ENCODE measurements at regions not wholly inside any gene's neighbourhood (a gene's known extent, or its start where the extent isn't known, plus 50 kb on each side); places are given as distances from the start of the nearest gene placed in this dataset.

DNA sequence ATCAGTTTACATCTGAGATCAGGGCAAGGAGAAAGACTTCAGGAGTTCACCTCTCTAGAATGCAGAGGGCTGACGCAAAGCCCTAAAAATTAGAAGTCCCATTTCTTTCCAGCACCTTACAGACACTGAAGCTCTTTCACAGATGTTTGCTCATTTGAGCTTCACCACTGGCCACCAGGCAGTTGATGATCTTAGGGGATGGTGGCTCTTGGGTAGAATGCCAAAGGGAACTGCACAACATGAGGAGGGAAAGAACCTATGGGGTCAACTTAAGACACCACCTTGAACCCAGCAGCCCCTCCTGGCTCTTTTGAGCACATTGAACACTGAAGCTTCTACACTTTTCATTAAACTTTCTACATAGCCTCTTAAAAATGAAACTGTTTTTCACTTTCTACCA lies 390.3 kb upstream of the CELF2 start:
- no peak for DNase-seq (ENCODE audit: low spot score)

DNA sequence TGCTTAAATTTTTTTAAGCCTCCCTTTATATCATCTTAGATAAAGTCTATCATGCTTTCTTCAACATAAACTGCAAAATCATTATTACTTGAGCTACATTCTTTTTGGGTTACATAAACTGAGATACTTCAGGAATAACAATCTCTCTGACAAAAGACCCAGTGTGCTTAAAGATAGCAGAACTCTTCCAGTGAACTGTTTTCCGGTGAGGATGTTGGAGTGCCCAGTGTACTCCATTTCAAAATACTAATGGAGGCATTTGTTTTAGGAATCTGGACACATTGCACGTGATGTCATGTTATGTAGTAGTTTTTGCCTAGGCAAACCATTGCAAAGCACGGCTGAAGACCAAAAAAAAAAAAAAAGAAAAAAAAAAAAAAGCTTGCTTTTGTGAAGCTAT lies 388.2 kb upstream of the CELF2 start:
- no peak for DNase-seq (ENCODE audit: low spot score)

DNA sequence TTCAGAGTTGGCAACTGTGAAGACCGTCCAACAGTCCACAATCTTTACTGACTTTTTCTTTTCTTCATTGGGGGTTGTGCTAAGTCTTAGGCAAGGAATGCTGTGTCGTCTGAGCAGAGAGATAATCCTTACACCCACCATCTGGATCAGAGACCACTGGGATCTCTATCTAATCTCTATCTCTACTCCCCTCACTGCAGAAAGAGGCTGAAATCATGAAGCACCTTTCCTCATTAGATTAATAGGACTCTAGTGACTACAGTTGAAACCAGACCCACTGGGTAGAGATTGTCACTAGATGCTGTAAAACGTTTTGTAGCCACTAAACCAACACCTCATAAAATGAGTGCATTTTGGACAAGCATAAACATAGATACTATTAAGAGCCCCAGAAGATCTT lies 387.4 kb upstream of the CELF2 start:
- DNase-seq (ENCODE audit: low spot score) = no peak

GRCh38 chr10:10630782-10631181 lies 386.9 kb upstream of the CELF2 start:
- no peak for DNase-seq (ENCODE audit: low spot score)

GRCh38 chr10:10642189-10642588 lies 375.5 kb upstream of the CELF2 start:
- DNase-seq (ENCODE audit: low spot score) = no peak

DNA sequence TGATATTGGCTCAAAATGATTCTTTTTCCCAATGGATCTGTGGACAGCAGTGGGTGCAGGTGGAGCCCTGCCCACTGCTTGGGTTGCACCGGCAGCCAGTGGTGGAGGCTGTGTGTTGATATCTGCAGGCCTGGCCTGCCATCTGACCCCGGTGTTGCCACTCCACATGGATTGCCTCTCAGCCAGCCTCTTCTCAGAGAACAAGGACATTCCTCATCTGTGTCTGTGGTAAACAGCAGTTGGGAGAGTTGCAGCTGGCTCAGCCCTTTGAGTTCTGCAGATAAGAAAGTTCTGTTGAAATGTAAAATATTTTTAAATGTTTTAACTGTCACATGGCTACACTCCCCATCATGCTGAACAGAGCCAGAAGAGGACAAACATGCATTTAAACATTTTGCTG lies 374.9 kb upstream of the CELF2 start:
- DNase-seq (ENCODE audit: low spot score) = no peak

DNA sequence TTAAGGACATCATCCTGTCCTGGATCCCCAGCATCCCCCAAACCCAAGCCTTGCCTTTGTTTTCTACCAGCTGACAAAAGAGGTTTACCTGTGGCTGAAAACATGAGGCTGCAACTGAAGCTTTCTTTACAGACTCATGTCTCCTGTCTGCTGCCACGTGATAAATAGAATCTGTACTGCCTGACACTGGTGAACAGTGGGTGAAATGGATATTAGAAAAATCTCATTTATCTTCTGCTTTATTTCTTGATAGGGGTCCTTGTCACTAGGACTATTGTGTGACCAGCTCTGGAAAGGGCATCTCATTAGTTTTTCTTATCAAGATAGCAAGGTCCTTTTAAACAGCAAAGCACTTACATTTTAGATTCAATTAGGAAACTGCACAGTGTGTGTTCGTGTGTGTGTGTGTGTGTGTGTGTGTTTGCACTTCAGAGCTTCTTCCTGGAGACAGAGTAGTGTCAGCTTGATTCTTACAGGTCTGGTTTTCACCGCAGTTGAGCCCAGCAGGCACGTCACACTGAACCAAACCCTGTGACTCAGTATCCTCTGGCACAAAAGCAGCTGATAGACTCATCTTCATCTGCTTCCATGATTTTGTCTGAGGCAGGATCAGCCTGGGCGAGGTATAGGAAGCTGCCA lies 373.5 kb upstream of the CELF2 start:
- no peak for DNase-seq (ENCODE audit: low spot score)

DNA sequence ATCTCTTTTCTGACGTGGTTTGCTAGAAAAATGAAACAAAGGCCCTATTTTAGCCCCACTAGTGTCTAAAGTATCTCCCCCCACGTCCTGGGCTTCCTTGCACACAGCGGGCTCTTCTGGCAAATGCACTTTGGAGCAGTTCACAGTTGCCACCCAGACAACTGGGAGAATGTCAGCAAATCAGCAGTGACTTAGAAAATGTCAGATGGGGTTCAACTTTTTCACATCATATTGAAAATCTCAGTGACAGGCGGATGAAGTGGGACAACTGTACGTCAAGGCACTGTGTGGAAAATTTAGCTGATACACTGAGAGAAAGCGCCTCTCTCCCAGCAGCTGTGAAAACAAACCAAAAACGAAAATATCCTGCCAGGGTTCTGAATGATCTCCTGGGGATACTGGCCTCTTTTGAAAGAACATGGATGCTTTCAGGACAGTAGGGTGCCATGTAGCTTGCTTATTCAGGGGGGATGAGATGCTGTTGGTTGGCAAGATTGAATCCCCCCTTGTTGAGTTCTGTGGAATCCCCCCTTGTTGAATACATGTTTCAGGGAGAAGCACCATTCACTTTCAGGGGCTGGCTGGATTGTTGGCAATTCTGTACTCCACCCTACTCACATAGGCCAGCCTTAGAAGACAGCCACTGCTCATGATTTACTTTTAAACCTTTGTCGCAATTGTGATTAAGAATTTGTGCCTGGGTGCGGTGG lies 372.8 kb upstream of the CELF2 start:
- no peak for DNase-seq (ENCODE audit: low spot score)

- DNase-seq (ENCODE audit: low spot score) = no peak
Observed at GRCh38 chr10:10647331-10647730, 370.3 kb upstream of the CELF2 start.

GRCh38 chr10:10657139-10657760 lies 360.4 kb upstream of the CELF2 start:
- DNase-seq (ENCODE audit: low spot score) = no peak

DNA sequence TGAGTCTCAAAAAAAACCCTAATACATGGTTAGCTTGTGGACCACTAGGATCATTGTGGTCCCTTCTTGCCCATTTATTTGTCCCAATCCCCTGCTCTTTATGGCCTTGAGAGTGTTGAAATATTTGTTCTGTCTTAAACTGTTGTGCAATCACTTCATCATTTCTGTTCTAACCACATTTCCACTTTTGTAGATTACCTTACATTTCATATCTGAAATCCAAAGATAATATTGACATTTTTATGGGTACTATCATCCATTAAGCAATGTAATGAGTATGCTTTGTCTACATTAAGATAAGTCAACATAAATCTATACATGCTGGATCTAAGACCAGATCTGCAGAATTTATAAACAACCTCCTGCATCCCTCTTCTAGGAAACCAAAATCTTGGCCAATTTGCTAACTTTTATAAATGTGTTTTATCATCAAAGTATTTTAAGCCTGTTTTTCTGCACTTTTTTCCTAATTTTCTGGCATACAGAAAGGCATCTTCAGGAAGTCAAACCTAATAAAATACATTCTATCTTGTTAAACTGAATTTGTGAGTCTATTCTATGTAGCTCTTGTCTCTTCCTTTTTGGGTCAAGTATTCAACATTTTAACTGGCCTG lies 359.4 kb upstream of the CELF2 start:
- peak; percentile 48 for DNase-seq (ENCODE audit: low spot score)

GRCh38 chr10:10660054-10660453 lies 357.6 kb upstream of the CELF2 start:
- DNase-seq (ENCODE audit: low spot score) = no peak

DNA sequence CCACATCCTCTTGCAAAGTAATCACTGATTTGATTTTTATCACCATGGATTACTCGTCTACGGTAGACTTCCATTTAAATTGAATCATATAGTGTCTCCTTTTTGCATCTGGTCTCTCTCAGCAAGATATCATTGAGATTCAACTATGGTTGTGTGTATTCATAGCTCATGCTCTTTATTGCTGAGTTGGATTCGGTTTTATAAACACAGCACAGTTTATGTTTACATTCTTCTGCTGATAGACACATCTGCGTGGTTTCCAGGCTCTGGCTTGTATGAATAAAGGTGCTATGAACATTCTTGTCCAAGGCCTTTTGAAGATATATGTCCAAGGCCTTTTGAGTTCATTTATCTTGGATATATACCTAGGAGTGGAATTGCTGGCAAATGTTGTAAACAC lies 356.5 kb upstream of the CELF2 start:
- DNase-seq (ENCODE audit: low spot score) = peak; percentile 33

GRCh38 chr10:10662716-10663408 lies 354.8 kb upstream of the CELF2 start:
- no peak for DNase-seq (ENCODE audit: low spot score)

DNA sequence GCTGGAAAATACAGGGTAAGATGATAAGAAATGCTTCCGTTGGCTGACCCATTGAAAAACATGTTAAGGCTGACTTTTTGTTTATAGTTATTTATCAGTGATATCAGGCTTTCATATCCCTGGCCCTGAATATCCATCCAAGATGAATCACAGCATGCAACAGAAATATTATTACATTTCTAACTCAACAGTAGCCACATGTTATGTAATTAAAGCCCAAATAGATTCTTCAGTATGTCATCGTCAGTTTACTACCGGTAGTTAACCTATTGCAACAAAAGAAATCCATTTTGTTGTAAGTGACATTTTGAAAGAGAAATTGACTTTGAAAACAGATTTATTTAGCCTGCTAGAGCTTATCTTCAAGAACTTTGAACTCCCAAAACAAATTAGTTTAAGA lies 354.1 kb upstream of the CELF2 start:
- DNase-seq (ENCODE audit: low spot score) = no peak

GRCh38 chr10:10665750-10666149 lies 351.9 kb upstream of the CELF2 start:
- no peak for DNase-seq (ENCODE audit: low spot score)

GRCh38 chr10:10667466-10667865 lies 350.2 kb upstream of the CELF2 start:
- DNase-seq (ENCODE audit: low spot score) = no peak

- DNase-seq (ENCODE audit: low spot score) = no peak
Observed at GRCh38 chr10:10676972-10677371, 340.7 kb upstream of the CELF2 start.

DNA sequence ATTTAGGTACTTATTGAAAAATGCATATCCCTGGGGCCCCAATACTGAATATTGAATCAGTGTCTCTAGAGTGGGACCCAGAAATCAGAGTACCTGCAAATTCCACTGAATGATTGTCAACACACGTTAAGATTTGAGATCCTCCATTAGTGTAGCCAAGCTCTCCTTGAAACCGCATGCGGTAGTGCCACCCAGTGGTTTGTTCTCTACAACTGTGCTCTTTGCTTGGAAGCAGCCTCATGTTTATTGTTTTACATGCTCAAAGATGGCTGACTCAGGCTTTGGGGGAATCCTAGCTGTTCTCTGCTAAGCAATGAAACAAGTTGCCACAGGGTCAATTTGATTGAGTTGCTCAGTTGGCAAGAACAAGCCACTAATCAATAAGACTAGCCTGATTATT lies 340.2 kb upstream of the CELF2 start:
- DNase-seq (ENCODE audit: low spot score) = peak; percentile 65

- DNase-seq (ENCODE audit: low spot score) = no peak
Observed at GRCh38 chr10:10680496-10680895, 337.2 kb upstream of the CELF2 start.

DNA sequence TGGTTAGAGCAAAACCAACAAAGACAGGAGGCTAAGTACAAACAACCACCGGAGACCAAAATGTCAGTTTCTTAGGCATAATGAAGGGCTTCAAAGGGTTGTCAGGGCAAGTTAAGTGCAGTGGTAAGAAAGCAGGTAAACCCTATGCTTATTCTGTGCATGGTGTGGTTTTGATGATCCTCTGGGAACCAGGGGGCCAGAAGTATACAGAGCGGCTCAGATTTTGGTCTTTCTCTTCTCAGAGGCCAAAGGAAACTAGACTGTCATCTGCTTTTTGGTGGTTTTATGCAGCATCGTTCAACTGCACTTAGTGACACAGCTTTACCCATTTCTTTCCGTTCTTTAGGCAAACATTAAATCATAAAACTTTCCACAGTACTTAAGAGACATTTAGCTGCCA lies 332.7 kb upstream of the CELF2 start:
- DNase-seq (ENCODE audit: low spot score) = no peak

DNA sequence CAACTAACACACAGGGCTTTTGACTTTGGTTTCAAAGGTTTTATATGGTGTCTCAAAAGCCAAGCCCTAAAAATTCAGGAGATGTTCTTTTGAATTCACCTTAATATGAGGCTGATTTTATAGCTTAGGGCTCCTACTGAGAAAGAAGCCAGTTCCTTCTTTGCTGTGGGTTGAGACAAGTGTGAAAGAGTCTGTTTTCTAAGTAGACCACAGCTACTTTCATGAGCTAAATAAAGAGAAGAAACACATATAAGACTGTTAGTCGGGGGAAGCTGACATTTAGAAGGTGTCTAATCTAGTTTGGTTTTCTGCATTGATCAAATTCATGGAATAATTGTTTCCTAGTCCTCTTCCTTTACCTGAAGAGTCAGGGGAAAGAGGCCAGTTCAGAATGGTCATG lies 332.1 kb upstream of the CELF2 start:
- no peak for DNase-seq (ENCODE audit: low spot score)

Data from H4 (cell line).